Hepatocyte (in vitro differentiated cells): ENCODE measurements at regions not wholly inside any gene's neighbourhood (a gene's known extent, or its start where the extent isn't known, plus 50 kb on each side); places are given as distances from the start of the nearest gene placed in this dataset.

Experiments used
- EZH2phosphoT487 ChIP-seq: fragments of 200-600 bp; sonication (generic); IDR thresholded peaks from one replicate; pipeline ENCODE4 v1.6.1; 2018; ENCODE audit warnings: antibody characterized with exemption, mild to moderate bottlenecking, low read depth, moderate library complexity; ENCODE audit not compliant: unreplicated experiment, severe bottlenecking
- TF ChIP-seq, protein P1 (sequence below): fragments of 200-600 bp; sonication (generic); IDR thresholded peaks from 2 replicates; pipeline ENCODE4 v1.5.1; 2016; ENCODE audit warnings: antibody characterized with exemption, mild to moderate bottlenecking; ENCODE audit not compliant: poor library complexity

DNA sequence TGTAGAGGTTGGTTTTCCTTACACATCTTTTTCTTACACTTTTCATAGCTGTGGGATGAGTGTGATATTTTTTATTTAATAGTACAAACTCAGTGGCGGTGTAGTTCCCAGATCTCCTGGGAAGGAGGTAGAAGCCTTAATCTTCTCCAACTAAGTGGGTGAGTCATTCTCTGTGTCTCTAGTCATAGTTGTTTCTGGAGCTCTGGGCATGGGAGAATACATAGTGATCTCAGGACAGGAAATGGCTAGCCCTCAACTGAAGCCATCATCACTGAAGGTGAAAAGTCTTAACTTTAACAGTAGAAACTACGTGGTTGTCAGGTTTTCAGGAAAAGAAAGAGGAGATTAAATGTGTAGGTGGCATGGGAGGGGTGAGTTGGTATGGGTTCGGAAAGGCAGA lies 319.4 kb upstream of the FZD8 start:
- TF ChIP-seq, protein P1, sequence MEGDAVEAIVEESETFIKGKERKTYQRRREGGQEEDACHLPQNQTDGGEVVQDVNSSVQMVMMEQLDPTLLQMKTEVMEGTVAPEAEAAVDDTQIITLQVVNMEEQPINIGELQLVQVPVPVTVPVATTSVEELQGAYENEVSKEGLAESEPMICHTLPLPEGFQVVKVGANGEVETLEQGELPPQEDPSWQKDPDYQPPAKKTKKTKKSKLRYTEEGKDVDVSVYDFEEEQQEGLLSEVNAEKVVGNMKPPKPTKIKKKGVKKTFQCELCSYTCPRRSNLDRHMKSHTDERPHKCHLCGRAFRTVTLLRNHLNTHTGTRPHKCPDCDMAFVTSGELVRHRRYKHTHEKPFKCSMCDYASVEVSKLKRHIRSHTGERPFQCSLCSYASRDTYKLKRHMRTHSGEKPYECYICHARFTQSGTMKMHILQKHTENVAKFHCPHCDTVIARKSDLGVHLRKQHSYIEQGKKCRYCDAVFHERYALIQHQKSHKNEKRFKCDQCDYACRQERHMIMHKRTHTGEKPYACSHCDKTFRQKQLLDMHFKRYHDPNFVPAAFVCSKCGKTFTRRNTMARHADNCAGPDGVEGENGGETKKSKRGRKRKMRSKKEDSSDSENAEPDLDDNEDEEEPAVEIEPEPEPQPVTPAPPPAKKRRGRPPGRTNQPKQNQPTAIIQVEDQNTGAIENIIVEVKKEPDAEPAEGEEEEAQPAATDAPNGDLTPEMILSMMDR = no peak
- no peak for TF ChIP-seq EZH2phosphoT487
